Neural crest cell (in vitro differentiated cells): ENCODE measurements at regions not wholly inside any gene's neighbourhood (a gene's known extent, or its start where the extent isn't known, plus 50 kb on each side); places are given as distances from the start of the nearest gene placed in this dataset.
A peak's percentile ranks its signal among the peaks of the same experiment; 100 is the strongest.

Experiments used
- DNase-seq: peaks from one replicate; pipeline ENCODE4 v3.0.0; 2021; ENCODE audit warnings: low read depth, mixed read lengths, low spot score
- H3K27ac Mint-ChIP-seq: one replicate; pipeline ENCODE4 v1.8.0; 2021; ENCODE audit warnings: mild to moderate bottlenecking, mixed read lengths; ENCODE audit not compliant: unreplicated experiment
- H3K27me3 Mint-ChIP-seq: 2 replicates; pipeline ENCODE4 v1.8.0; 2021; ENCODE audit warnings: low read depth, mild to moderate bottlenecking, mixed read lengths
- H3K36me3 Mint-ChIP-seq: 2 replicates; pipeline ENCODE4 v1.8.0; 2021; ENCODE audit warnings: low read depth, mild to moderate bottlenecking, mixed read lengths
- H3K4me1 Mint-ChIP-seq: 2 replicates; pipeline ENCODE4 v1.8.0; 2021; ENCODE audit warnings: mixed read lengths
- H3K4me3 Mint-ChIP-seq: one replicate; pipeline ENCODE4 v1.8.0; 2021; ENCODE audit warnings: mild to moderate bottlenecking, mixed read lengths
- H3K9me3 Mint-ChIP-seq: 2 replicates; pipeline ENCODE4 v1.8.0; 2021; ENCODE audit warnings: mixed read lengths
- TF ChIP-seq, protein P1 (sequence below): fragments of 200-600 bp; sonication (generic); conservative IDR thresholded peaks from 2 replicates; pipeline ENCODE4 v1.5.0; 2021; ENCODE audit warnings: antibody characterized with exemption, mild to moderate bottlenecking

DNA sequence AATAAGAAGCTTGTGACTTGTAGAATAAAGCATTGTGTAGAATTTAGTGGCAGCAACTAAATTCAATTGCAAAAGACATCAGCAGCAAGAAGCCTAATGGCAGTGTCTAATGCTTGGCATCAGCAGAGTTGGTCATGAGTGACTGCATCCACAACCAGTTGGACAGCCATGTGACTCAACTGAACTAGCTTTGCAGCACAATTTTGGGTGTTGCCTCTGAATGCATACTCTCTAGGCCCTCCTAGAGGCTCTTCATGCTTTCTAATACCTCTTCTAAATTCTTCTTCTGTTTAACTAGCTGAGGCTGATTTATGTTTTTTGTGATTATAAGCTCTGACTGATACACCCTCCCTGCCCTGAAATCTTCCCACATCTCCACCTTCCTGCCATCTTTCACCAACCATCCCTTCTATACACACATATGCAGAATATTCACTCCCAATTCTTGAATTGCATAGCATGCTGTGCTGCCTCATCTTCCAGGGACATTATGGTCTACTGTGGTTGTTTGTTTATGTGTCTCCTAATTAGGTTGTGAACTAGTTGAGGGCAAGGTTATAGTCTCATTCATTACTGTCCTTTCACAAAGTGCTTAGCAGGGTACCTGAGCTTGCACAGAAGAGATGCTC, 266.7 kb upstream of the GJB5 start:
- Mint-ChIP-seq H3K36me3 (peaks cover 3% of the 10 kb centered on the region), H3K4me1 (no peaks in the 10 kb centered on the region), H3K4me3 (no peak overlapping the region), H3K9me3 (peaks cover 19% of the 10 kb centered on the region), H3K27ac (no peak overlapping the region), H3K27me3 (peaks cover 17% of the 10 kb centered on the region)
- no peak for DNase-seq
- TF ChIP-seq, protein P1, sequence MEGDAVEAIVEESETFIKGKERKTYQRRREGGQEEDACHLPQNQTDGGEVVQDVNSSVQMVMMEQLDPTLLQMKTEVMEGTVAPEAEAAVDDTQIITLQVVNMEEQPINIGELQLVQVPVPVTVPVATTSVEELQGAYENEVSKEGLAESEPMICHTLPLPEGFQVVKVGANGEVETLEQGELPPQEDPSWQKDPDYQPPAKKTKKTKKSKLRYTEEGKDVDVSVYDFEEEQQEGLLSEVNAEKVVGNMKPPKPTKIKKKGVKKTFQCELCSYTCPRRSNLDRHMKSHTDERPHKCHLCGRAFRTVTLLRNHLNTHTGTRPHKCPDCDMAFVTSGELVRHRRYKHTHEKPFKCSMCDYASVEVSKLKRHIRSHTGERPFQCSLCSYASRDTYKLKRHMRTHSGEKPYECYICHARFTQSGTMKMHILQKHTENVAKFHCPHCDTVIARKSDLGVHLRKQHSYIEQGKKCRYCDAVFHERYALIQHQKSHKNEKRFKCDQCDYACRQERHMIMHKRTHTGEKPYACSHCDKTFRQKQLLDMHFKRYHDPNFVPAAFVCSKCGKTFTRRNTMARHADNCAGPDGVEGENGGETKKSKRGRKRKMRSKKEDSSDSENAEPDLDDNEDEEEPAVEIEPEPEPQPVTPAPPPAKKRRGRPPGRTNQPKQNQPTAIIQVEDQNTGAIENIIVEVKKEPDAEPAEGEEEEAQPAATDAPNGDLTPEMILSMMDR, result no peak

DNA sequence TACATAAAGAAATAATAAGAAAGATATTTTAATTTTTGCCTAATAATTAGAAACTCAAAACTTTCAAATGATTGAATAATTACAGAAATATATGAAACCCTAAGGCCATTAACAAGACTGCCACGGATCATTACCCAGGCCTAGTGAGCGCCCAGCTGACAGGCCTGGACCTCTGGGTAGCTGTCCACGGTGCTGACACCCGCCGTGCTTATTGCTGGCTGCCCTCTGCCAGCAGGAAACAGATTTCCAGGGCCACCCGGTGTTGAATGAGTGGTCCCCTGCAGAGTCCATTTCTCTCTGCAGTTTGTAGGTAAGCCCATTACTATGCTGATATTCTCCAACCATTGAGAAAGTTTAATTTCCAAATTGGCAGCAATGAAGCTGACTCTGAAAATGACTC, 254.4 kb upstream of the GJB5 start:
- DNase-seq, result peak; percentile 65
- no peak overlapping the region for H3K27ac Mint-ChIP-seq
- H3K27me3 Mint-ChIP-seq, result peaks cover 54% of the 10 kb centered on the region
- no peaks in the 10 kb centered on the region for H3K9me3 Mint-ChIP-seq
- TF ChIP-seq, protein P1, result no peak
- no peaks in the 10 kb centered on the region for H3K36me3 Mint-ChIP-seq
- H3K4me3 Mint-ChIP-seq, result no peak overlapping the region
- H3K4me1 Mint-ChIP-seq, result no peaks in the 10 kb centered on the region

DNA sequence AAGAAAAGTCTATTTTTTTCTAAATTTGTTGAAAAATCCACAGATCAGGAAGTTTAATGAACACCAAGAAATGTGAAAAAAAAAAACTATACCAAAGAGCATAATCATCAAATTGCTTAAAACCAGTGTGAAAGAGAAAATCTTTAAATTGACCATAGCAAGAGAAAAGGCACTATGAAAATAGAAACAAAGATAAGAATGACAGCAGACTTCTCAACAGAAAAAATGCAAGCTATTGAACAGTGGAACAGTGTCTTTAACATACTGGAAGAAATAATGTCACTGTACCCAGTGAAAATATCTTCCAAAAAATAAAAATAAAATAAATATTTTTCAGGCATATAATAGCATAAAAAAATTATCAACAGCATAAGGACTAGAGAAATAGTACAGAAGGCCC, 243.0 kb upstream of the GJB5 start:
- no peak for DNase-seq
- TF ChIP-seq, protein P1, result no peak
- Mint-ChIP-seq H3K4me1 (peaks cover 3% of the 10 kb centered on the region), H3K27me3 (peaks cover 6% of the 10 kb centered on the region), H3K27ac (no peak overlapping the region), H3K4me3 (no peak overlapping the region), H3K9me3 (peaks cover 18% of the 10 kb centered on the region), H3K36me3 (peaks cover 2% of the 10 kb centered on the region)

DNA sequence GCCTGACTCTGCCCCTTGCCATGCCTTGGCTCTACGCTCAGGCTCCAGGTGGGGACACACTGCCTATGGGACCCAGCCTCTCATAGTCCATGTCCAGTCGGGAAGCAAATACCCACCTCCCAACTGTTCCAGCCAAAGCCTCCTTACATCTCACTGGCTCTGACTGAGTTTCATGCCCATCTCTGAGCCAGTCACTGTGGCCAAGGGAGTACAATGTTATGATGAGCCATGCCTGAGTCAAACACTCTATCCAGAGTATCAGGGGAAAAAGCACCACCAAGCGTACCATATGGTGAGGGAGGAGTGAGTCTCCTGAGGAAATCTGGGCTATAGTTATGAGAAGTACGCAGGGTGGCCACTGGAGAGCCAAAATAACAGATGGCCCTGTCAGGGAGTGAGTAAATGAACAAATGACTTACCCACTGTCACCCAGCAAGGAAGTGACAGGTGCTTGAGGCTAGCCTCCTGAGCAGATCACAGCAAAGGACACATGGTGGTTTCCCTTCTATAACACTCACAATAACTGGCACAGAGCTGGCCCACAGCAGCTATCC, 236.6 kb upstream of the GJB5 start:
- peaks cover 6% of the 10 kb centered on the region for H3K9me3 Mint-ChIP-seq
- H3K27me3 Mint-ChIP-seq, result peaks cover 9% of the 10 kb centered on the region
- no peak overlapping the region for H3K4me3 Mint-ChIP-seq
- TF ChIP-seq, protein P1, result no peak
- no peak overlapping the region for H3K27ac Mint-ChIP-seq
- peaks cover 2% of the 10 kb centered on the region for H3K36me3 Mint-ChIP-seq
- no peaks in the 10 kb centered on the region for H3K4me1 Mint-ChIP-seq
- no peak for DNase-seq

DNA sequence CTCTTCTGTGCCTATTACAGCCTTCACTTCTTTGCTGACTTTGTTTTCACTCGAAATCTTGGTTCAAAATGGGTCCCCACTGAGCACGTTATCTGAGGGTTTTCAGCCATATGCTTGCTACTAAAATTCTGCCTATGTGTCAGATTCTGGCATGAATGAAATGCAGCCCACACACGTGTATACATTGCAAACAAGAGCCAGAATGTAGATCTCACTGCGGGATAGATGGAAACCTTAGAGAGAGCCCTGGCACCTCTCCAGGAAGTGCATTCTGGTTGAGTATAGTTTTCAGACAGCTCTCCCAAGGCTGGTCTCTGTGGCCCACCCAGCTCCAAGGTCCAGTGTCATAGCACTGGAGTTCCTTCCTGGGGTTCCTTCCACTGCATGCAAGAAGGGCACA, 234.7 kb upstream of the GJB5 start:
- H3K4me3 Mint-ChIP-seq, result no peak overlapping the region
- H3K4me1 Mint-ChIP-seq, result no peaks in the 10 kb centered on the region
- peaks cover 3% of the 10 kb centered on the region for H3K9me3 Mint-ChIP-seq
- DNase-seq, result no peak
- peaks cover 2% of the 10 kb centered on the region for H3K36me3 Mint-ChIP-seq
- H3K27ac Mint-ChIP-seq, result no peak overlapping the region
- H3K27me3 Mint-ChIP-seq, result peaks cover 26% of the 10 kb centered on the region
- TF ChIP-seq, protein P1, result no peak
